Hematopoietic multipotent progenitor cell (in vitro differentiated cells): ENCODE measurements at regions not wholly inside any gene's neighbourhood (a gene's known extent, or its start where the extent isn't known, plus 50 kb on each side); places are given as distances from the start of the nearest gene placed in this dataset.

Source experiments
- DNase-seq, 3 donors: peaks; one replicate each; pipeline ENCODE4 v3.0.0-alpha.2; 2011 to 2015; ENCODE audit warnings: low read depth in 2 of 3, low spot score in 2 of 3

DNA sequence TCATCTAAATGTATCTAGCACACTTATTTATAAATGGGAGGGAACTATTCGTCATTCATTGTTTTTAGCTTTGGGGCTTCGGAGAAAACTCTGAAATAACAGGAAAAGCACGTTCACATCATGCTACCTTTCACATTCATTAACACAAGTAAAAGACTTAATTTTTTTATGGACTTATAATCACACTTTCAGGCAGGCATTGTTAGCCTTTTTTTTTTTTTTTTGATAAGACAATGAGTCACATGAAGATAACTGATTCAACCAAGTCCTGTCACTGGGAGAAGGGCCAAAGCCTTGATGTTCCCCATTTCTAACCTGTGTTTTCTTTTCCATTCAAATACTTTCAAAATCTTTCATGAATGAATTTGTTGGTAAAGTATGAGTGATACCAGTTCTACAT lies 631.3 kb upstream of the CA10 start:
- no peak for DNase-seq

DNA sequence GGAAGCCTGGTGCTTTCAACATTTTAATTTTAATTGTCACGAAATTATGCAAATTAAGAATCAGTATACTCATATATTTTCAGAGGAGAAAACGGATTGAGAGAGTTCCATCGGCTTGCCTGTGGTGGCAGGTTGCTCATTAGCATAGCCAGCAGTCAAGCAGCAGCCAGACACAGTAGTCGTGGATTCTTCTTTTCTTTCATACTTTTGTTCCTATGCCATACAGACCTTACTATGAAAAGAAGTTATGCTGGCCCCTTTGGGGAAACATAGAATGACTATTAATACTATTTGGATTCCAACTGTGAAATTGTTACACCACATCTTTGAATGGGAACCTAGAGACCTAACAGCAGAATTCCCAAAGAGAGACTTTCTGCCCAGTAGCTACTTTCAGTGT lies 617.7 kb upstream of the CA10 start:
- DNase-seq: no peak

DNA sequence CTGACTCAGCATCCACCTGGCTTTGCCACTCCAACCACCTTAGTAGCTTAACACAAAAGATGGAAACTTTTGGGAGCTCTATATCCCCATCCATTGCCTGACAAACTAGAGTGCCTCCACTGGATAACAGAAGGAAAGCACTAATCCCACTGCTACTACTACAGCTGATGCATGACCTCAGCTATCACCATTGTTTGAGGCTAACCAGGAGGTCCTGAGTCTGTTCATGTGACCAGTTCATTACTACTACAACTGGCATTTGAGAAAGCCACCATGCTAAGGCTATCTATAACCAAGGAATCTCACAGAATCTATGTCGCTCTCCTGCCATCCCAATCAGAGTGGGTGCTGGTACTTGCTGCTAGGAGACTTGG lies 604.3 kb upstream of the CA10 start:
- DNase-seq: no peak

DNA sequence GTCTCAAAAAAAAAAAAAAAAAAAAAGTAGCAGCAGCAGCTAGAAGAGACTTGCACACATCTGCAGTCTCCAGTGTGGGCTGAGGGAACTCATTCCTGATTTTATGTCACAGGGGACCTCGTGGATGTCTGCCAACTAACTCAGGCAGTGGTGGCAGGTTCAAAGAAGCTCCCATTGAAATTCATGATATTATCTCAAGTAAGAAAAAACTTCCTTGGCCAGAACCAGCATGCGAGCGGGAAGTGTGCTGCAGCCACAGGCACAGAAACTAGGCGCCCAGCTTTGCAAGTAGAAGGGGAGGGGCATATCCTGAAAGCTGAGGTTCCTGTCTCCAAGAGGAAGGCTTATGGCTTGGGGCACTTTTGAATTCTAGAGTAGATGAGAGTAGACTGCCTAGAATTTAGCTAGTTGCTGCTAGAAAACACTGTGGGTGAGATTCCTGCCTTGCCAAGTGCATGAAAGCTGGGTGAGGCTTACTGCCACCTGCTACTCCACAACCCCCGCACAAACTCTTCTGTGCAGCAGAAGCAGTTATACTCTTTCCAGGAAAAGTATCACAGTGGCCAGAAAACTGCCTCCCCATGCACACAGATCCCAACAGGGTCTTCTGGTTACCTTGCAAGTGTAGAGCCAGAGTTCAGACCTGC lies 603.8 kb upstream of the CA10 start:
- DNase-seq: no peak

DNA sequence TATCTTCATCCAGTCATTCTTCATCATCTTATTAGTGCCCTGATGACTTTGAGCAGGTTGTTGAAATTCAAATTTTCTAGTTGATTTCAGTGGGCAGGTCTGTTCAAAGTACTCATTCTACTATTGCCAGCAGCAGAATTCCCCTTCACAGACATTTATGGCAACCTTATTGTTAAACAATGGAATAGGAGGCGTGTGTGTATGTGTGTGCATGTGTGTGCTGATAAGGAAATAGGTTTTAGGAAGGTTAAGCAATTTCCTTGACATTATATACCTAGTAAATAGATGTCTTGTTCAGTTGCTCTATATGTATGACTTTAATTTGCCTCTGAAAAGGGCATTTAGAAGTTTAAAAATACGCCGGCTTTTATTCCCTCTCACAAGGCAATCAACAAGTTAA lies 601.4 kb upstream of the CA10 start:
- no peak for DNase-seq

DNA sequence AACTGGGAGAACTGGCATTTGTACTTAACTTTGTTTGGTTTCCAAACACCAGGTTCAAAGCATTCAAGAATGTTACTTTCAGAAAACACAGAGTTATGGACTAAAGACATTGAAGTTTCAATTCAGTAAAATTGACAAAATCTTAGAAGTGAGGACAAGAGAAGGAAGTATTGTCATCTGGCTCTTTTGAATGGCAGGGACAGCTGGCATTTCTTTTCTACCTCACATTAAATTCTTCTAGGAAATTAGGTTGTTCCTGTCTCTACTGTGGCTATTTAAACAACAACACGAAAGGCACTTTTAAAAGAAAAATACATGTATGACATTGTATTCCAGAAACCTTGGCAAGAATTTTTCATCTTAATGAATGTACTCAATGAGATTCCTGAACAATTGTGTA lies 600.0 kb upstream of the CA10 start:
- no peak for DNase-seq

DNA sequence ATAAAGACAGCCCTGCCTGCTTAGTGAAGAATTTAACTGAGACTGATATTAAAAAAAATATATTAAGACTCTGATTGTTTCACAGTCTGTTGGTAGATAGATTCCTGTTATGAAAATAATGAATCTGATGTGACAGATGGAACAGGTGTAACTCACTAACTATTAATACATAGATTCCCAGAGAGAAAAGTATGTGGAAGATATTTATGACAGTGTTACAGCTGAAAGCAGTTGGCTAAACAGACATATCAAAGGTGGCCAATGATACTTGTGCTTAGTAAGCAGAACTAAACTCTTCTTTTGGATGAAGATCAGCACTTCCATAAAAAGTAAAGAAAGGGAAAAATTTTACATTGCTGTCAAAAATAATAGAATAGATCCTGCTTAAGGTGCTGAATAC lies 598.2 kb upstream of the CA10 start:
- no peak for DNase-seq

DNA sequence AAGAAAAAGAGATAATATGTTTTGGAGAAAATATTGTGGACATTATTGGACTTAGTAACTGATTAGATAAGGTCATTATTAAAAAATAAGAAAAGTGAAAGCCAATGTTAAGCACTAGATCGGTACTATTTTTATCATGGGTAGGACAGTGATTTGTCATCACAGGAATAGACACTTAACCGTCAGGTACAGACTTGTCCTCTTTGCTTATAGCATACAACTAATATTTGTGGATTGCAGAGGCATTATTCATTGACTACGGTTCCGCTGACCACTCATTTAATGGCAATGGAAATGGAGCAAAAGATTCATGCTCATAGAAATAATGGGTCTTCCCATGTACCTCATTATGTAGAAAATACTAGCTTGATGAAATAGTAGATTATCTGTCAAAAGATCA lies 596.3 kb upstream of the CA10 start:
- no peak for DNase-seq

DNA sequence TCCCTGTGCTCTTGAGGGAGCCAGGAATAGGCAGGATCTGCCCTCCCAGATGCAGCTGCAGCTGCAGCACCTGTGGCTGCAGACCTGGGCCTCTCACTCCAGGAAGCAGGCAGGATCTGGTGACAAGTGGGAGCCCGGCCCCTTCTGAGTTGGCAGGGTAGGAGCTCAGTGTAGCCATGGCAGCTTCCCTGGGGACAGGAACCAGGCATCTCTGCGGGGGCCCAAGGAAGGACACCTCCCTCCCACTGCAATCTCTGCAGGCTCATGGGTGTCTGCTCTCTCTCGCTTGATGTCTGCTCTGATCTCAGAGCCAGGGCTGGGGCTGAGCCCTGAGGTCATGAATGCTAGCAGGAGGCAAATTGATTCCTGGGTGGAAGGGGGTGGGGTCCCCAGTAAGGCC lies 592.5 kb upstream of the CA10 start:
- no peak for DNase-seq

DNA sequence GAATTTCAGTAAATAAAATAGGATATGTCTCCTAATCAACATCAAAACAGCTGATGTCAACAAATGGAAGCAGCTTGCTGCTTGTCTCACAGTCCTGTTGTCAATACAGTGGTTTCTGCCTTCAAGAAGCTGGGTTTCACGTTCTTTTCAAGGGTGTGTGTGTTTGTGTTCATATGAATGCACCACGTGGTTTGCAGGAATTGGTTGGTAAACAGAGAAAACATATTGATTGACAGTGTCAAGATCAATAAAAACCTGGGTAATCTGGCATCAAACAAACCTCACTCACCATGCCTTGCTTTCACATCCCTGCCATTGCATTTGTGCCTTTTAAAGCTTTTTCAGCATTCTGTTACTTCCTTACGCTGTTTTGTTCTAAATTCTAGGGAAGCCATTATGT lies 585.7 kb upstream of the CA10 start:
- DNase-seq: no peak

DNA sequence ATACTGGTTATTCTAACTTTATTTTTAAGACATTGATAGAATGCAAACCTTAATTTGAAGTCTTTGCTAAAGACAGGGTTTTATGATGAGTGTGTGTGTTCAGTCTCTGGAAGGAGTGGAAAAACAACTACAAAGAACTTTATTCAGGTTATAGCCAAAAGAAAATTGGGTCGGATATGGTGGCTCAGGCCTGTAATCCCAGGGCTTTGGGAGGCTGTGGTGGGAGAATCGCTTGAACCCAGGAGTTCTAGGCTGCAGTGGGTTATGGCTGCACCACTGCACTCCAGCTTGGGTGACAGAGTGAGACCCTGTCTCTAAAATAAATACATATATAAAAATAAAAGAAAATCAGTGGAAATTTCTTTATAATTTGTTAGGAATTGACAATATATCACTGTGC lies 581.5 kb upstream of the CA10 start:
- DNase-seq: no peak

DNA sequence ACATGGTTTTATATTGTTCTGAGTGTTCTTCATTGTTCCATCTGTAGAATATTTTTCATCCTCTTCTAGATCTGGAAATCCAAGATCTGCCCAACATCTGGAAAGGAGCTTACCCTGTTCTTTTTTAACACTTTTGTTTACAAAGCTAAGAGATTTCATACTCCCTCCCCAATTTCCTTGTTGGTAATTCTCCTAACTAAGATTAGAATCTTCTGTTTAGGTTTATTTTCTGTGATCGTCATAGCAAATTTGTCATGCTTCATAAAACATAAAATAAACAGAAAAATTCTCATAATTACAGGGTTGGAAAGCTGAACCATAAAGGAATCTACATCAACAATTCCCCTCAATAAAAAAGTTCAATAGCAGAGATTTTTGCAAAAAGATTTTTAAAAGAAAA lies 580.3 kb upstream of the CA10 start:
- DNase-seq: no peak

DNA sequence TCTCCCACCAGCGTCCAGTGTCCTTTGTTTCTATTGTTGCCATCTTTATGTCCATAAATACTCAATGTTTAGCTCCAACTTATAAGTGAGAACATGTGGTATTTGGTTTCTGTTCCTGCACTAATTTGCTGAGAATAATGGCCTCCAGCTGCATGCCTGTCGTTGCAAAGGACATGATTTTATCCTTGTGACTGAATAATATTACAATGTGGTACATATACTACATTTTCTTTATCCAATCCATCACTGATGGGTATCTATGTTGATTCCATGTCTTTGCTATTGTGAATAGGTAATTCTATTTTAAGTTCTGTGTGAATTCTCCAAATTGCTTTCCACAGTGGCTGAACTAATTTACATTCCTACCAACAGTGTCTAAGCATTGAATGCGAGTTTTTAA lies 578.6 kb upstream of the CA10 start:
- no peak for DNase-seq

DNA sequence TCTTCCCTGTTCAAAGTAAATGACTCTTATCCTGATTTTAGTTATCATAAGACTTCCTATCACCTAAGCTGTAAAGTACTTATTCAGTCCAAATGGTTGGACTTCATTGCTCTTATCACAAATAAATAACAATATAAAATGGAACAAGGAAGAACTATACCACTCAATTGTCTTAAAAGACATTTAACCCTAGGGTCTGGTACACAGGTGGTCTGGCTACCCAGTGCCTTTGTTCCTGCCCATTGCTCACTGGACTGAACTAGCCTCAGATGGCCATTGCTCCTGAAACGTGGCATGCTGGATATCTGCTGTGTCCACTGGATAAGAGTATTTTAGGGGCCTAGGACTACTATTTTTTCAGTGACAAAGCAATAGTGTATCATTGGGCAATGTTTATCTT lies 574.3 kb upstream of the CA10 start:
- DNase-seq: no peak

DNA sequence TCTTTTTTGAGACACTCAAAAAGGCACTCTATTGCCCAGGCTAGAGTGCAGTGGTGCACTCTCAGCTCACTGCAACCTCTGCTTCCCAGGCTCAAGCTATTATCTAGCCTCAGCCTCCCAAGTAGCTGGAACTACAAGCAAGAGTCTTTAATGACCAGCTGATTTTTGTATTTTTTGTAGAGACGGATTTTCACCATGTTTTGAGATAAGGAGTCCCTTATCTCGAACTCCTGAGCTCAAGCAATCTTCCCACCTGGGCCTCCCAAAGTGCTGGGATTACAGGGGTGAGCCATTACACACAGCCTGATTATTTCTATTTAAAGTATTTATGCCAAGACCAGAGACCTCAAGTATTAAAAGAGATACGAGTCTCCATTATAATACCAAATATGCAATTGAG lies 566.1 kb upstream of the CA10 start:
- DNase-seq: no peak

DNA sequence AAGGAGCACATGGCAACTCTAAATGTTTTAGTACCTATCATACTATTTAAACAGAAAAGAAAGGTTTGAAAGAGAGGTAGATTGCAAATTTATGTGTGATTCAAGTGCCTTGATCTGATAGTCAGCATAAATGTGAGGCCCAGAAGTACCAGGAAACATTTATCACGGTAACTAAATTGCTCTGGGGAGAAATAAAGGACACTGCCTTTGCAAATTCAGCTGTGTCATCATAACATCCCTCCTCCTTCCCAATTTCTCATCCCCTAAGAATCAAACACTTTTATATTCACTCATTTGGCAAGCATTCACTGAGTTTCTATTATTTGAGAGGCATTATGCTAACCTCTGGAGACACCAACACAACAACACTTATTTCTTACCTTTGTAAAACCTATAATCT lies 563.4 kb upstream of the CA10 start:
- no peak for DNase-seq

DNA sequence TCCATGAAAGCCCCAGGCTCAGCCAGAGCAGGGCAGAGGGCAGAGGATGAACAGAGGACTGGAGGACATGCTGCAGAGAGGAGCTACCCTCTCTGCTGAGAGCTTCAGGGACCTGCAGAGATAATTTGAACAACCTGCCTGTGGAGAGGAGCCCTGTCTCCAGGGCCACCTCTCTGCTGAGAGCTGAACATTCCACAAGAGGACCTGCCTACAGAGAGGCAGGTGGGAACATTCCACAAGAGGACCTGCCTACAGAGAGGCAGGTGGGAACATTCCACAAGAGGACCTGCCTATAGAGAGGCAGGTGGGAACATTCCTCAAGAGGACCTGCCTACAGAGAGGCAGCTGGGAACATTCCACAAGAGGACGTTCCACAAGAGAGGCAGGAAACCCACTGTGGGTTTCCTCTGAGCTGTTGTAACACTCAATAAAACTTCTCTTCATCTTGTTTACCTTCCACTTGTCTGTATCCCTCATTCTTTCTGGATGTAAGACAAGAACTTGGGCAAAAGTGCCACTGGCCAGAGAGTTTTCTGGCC lies 551.9 kb upstream of the CA10 start:
- DNase-seq: no peak

DNA sequence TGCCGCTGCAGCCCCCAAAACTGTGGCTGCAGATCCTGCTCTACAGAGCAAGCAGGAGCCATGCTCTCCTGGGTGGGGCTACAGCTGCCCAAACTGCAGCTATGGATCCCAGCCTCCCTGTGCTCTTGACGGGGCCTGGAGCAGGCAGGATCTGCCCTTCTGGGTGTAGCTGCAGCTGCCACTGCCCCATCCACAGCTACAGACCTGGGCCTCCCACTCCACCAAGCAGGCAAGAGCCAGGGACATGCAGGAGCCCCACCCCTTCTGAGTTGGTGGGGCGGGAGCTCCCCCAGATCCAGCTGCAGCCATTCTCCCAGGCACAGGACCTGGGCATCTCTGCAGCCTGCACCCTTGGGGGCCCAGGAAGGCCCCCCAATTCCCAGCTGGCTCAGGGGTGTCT lies 551.2 kb upstream of the CA10 start:
- DNase-seq: no peak

DNA sequence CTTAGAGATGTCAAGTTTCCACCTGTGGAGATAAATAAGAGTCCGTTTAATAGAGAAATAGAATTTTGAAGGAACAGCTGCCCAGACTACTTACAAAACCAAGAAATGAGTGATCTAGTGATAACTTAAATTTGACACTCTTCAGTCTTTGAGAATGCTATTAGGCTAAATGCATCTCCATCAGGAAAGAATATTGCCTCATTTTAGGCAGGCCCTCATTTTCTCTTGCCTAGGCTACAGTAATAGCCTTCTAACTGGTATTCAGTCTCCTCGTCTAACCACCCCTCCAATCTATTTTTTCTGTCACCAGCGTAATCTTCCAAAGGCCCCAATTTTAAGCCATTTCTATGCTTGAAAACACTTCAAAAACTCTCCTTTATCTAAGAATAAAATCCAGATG lies 537.8 kb upstream of the CA10 start:
- no peak for DNase-seq

DNA sequence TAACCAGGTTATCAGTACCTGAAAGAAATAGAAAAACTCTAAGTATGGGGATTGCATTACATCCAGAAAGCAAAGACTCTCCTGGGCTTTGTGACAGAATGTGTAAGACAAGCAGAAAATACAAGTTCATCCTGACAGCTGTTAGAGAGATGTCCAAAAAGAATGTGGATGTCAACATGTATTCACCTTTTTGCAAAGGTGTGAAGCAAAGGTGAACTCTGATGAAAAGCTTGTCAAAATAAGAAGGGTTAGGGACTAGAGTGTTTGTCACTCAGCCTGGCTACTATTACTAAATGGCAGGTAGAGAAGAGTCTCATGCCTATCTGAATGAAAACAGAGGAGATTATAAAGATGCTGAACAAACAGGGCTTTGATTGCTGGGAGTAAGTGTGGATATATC lies 527.6 kb upstream of the CA10 start:
- no peak for DNase-seq

DNA sequence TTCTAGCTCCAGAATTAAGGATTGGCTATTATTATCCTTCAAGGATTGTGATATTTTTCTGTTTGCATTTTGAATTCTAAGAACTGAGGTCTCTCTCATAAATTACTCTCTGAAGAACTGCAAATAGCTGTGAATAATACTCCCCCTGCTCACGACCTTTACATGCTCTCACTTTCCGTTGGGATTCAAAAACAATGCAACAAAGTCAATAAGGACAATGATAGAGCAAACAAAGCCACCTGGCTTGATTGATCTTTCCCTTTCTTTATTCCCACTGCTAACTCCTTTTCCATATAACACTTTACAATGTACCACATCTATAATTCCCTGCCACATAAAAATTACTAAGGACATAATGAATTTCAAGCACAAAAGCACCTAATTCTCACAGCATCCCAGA lies 523.0 kb upstream of the CA10 start:
- no peak for DNase-seq

DNA sequence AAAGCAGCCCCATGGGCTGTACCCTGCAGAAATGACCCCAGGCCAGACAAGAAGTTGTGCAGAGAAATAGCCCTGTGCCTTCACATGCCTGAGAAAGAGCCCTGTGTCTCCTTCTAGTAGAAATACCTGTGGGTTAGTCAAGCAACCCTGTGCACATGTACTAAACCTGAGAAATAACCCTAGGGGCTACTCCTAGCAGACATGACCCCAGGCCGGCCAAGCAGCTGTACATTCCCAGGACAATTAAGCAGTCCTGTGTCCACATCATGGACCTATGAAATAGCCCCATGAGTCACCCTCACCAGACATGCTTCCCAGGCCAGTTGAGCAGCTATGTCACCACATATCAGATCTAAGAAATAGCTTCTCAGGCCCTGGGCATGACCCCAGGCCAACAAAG lies 519.7 kb upstream of the CA10 start:
- DNase-seq: no peak

DNA sequence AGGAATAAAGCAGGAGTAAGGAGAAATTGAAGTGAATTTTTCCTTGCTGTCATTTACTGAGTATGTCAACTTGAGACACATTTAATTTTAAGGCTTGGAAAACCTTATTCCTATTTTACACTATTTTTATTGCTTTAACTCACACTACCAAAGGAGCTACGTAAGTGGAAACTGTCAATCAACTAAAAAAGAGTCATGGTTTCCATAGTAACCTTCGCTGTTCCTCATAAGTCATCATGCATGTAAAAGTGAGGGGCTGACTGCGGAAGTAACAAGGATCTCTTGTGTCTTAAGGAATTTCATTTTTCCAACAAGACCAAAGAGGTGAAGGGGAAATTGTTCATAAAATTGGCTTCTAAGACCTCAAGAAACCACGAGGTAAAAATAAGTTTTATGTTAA lies 516.2 kb upstream of the CA10 start:
- DNase-seq: no peak
